GM18907 (cell line): ENCODE measurements at regions not wholly inside any gene's neighbourhood (a gene's known extent, or its start where the extent isn't known, plus 50 kb on each side); places are given as distances from the start of the nearest gene placed in this dataset.
"Not testable (repeated sequence)": the region's sequence is repeated elsewhere in the genome, so short reads cannot be mapped to it uniquely, and the experiment has no call there.

Source experiments
- ATAC-seq: cut with Tn5 transposase; IDR thresholded peaks from one replicate; pipeline ENCODE4 v1.9.1; 2021; ENCODE audit warnings: mild to moderate bottlenecking, moderate library complexity; ENCODE audit not compliant: unreplicated experiment

- no peak for ATAC-seq
These were observed 220.7 kb downstream of the TACR3 start for GRCh38 chr4:103499094-103499493.

DNA sequence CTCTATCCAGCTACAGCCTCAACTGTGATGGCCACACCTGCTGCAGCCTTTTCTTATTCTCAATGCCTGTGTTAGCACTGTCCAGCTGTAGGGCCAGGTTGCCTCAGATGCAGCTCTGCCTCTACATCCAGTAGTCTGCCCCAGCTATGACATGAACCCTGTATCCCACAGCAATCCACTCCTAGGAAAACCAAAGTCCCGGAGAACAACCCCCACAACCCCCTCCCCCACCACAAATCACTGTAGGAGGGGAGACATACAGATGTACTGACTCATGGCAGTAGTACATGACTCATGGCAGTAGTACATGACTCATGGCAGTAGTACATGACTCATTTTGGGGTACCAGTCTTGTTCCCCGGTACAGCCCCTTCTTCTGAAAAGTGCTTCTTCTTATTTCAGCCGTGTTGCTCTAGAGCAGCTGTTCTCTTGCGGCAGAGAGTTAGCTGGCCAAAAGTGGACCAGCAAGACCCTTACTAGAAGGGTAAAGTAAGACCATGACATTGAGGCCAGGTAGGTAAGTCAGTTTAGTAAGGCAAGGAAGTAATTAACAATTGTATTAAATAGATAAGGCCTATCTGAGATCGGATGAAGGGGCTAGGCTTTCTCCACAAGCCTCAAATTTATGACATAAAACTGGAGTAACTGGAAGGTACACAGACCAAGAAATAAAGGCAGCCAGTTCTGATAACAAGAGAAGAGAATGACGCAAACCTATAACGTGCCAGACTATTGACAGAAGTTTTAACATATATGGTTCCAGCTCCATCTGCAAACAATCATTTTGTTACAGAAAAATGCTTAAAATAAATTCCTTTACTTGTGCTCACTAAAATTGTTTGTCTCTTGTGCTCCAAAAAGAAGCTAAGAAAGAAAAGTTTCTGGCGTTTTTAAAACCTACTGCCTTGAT is 221.4 kb downstream of the TACR3 start:
- peak; percentile 93 for ATAC-seq

DNA sequence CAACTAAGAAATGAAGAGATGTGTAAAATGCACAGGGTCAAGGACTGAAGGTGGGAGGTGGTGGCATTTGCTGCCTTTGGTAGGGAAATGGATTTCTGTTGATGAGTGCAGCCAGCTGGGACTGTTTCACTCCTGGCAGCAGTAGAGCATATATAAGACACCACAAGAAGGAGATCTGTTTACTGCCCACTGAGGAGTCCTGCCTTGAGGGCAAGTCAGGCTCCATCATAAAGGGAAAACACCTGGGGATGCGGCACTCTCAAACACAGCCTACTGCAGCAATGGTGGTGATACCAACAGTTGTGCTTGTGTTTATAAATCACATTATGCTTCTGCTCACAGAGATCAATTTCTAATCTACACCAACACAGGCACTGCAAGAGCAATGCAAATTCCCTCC is 222.1 kb downstream of the TACR3 start:
- ATAC-seq = peak; percentile 53

- peak; percentile 26 for ATAC-seq
These were observed 223.0 kb downstream of the TACR3 start for GRCh38 chr4:103496800-103497199.

- ATAC-seq = no peak
These were observed 226.2 kb downstream of the TACR3 start for GRCh38 chr4:103493450-103494159.

DNA sequence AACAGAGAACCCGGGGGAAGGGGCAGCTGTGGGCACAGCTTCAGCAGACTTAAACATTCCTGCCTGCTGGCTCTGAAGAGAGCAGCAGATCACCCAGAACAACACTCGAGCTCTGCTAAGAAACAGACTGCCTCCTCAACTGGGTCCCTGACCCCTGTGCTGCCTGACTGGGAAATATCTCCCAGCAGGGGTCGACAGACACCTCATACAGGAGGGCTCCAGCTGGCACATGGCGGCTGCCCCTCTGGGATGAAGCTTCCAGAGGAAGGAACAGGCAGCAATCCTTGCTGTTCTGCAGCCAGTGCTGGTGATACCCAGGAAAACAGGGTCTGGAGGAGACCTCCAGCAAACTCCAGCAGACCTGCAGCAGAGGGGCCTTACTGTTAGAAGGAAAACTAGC is 234.5 kb downstream of the TACR3 start:
- ATAC-seq = not testable (repeated sequence)

- no peak for ATAC-seq
These were observed 235.3 kb downstream of the TACR3 start for GRCh38 chr4:103484521-103484920.

GRCh38 chr4:103482893-103483292 is 236.9 kb downstream of the TACR3 start:
- no peak for ATAC-seq

DNA sequence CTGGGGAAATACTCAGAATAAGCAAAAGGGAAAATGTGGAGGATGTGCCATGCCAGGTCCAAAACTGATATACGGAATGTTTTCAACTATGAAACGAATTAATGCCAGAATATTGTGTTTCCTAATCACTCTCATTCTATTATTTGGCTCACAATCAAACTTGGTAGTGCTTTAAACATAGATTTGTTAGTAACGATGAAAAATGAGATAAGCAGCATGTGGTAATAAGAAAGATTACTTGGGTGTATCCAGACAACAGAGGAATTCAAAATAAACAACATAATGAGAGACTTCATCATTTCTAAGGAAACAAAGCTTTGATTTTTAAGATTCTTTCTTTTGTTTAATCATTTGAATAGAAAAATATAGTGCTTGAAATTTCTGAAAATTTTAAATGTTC is 237.3 kb downstream of the TACR3 start:
- ATAC-seq = no peak

DNA sequence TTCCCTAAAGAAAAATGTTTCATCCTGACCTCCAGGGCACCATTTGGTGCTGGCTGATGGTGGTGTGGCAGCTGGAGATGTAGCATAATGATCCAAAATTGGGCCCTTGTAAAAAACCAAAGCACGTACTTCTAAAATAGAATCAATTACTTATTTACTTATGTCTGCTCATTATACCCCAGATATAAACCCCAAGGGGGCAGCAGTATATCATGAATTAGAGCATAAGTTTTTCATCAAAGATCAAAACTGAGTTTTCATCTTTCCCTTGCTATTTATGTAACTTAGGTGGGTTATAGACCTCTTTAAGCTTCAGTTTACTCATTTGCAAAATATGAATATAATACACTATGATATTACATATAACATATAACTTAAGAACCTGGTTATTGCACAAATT is 241.1 kb downstream of the TACR3 start:
- ATAC-seq = no peak

DNA sequence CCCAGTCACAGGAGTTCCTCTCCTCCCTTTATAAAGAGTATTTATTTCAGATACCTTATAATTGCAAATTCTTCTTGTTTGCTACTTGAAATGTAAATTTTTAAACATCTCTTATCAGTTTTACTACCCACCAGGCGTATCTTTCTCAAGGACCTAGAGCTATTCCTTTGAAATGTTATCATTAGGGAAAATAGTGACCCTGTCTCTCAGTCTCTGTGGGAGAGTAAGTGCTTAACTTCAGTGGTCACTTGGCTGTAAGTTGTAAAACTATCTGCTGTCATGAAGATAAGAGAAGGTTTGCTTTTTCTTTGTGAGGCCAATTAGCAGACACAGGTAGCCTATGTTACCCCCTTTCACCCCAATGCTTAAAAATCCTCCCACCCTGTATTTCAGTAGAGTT is 241.6 kb downstream of the TACR3 start:
- ATAC-seq = no peak

DNA sequence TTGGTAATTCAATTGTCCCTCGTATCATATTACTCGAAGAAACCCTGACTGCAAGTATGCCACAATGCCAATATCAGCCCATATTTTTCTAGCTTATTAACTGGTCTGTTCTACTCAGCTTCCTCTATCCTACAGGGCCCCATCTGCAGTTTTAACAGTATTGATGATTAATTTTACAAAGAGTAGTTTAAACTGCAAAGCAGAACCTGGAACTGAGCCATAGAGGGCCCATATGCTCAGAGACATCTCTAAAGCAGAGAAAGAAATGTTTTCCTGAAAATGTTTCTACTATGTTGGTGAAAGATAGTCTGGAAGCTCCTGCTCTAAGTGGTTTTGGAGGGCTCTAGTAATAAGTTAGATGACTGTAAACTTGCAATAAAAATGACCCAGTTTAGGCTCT is 259.4 kb upstream of the CENPE start:
- ATAC-seq = no peak

GRCh38 chr4:103451341-103451740 is 253.2 kb upstream of the CENPE start:
- no peak for ATAC-seq

DNA sequence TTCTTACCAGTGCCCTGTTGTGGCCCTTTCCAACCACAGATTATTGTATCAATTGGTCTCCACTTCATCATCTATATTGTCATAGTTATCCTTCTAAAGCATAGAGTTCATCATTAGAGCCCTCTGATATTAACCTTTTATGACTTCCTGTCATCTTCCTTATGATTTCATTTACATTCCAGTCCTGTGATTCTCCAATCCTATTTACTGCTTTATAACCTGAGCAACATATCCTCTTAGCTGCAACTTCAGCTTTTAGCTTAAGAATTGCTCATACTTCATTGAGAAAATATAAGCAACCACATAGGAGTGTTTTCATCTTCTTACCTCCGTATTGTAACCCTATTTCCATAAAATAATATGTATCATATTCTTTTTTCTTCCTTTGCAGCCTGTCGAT is 252.6 kb upstream of the CENPE start:
- no peak for ATAC-seq

- ATAC-seq = no peak
These were observed 251.3 kb upstream of the CENPE start for GRCh38 chr4:103449296-103450023.

- no peak for ATAC-seq
These were observed 247.2 kb upstream of the CENPE start for GRCh38 chr4:103445377-103445776.

DNA sequence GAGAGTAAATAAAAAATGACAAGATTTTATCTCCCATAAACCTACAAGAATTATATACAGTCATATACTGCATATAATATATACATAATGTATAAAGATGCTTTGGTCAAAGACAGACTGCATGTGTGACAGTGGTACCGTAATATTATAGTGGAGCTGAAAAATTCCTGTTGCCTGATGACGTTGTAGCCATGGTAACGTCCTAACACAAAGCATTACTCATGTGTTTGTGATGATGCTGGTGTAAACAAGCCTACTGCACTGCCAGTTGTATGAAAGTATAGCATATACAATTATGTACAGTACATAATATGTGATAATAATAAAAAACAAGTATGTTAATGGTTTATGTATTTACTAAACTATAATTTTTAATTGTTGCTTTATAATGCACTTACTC is 245.2 kb upstream of the CENPE start:
- ATAC-seq = no peak

DNA sequence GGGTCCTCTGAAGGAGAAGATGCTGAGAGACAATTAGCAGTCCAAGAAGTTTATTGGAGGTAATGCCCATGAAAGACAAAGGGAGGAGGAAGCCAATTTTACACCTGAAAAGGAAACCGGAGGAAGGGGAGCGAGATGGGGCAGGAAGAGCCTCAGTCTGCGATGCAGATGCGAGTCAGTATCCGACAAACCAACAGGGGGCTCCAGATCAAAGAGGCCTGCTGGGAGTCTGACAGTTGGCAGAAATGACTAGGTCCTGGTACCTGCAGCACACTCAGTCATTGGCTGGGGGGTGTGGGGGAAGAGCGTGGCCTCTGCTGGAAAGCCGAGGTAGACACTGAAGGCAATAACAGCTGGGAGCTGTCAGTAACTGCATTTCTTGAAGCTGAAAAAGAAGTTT is 231.1 kb upstream of the CENPE start:
- peak; percentile 89 for ATAC-seq

GRCh38 chr4:103425406-103425805 is 227.3 kb upstream of the CENPE start:
- ATAC-seq = no peak

GRCh38 chr4:103424853-103425252 is 226.7 kb upstream of the CENPE start:
- ATAC-seq = no peak

- ATAC-seq = no peak
These were observed 225.1 kb upstream of the CENPE start for GRCh38 chr4:103423261-103423660.
